HG02588 (cell line): ENCODE measurements at regions not wholly inside any gene's neighbourhood (a gene's known extent, or its start where the extent isn't known, plus 50 kb on each side); places are given as distances from the start of the nearest gene placed in this dataset.
"Not testable (repeated sequence)": the region's sequence is repeated elsewhere in the genome, so short reads cannot be mapped to it uniquely, and the experiment has no call there.

ENCODE experiments used
- ATAC-seq: cut with Tn5 transposase; IDR thresholded peaks from one replicate; pipeline ENCODE4 v1.9.1; 2021; ENCODE audit warnings: mild to moderate bottlenecking, moderate library complexity; ENCODE audit not compliant: unreplicated experiment

GRCh38 chr3:145294572-145294971 is 866.4 kb downstream of the PLOD2 start:
- no peak for ATAC-seq

DNA sequence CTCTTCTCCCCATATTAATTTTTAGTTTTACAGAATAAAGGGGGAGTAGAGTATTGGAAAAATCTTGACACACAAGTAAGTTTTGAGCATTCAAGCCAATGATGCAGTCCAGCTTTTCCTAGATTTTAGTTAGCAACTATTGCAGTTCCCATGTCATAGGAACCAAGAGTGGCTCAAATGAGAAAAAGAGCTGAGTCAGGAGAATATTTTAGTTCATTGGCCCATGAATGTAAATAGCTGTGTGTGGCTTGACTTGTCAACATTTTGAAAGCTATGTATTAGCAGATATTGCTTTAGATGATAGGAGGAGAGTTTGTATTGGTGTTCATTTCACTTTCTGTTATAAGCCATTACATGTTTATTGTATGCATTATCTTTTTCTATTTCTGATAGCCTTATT is 853.7 kb downstream of the PLOD2 start:
- ATAC-seq, result no peak

- ATAC-seq, result no peak
Measured at GRCh38 chr3:145313751-145314150, 847.2 kb downstream of the PLOD2 start.

DNA sequence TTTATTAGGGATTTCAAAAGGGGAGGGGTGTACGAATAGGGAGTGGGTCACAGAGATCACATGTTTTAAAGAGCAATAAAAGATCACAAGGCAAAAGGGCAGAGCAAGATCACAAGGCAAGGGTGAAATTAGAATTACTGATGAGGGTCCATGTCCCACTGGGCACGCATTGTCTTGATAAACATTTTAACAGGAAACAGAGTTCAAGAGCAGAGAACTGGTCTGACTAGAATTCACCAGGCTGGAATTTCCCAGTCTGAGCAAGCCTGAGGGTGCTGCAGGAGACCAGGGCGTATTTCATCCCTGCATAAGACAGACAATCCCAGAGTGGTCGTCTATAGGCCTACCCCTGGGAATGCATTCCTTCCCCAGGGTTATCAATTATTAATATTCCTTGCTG is 844.7 kb downstream of the PLOD2 start:
- ATAC-seq, result not testable (repeated sequence)

GRCh38 chr3:145326666-145327065 is 834.3 kb downstream of the PLOD2 start:
- no peak for ATAC-seq

DNA sequence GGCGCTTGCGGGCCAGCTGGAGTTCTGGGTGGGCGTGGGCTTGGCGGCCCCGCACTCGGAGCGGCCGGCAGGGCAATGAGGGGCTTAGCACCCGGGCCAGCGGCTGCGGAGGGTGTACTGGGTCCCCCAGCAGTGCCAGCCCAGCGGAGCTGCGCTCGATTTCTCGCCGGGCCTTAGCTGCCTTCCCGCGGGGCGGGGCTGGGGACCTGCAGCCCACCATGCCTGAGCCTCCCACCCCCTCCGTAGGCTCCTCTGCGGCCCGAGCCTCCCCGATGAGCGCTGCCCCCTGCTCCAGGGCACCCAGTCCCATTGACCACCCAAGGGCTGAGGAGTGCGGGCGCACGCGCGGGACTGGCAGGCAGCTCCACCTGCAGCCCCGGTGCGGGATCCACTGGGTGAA is 827.6 kb downstream of the PLOD2 start:
- not testable (repeated sequence) for ATAC-seq

DNA sequence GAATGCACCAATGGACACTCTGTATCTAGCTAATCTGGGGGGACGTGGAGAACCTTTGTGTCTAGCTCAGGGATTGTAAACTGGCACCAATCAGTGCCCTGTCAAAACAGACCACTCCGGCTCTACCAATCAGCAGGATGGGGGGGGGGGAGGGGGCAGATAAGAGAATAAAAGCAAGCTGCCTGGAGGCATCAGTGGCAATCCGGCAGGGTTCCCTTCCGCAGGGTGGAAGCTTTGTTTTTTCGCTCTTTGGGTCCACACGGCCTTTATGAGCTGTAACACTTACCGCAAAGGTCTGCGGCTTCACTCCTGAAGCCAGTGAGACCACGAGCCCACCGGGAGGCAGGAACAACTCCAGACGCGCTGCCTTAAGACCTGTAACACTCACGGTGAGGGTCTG is 827.1 kb downstream of the PLOD2 start:
- ATAC-seq, result no peak

DNA sequence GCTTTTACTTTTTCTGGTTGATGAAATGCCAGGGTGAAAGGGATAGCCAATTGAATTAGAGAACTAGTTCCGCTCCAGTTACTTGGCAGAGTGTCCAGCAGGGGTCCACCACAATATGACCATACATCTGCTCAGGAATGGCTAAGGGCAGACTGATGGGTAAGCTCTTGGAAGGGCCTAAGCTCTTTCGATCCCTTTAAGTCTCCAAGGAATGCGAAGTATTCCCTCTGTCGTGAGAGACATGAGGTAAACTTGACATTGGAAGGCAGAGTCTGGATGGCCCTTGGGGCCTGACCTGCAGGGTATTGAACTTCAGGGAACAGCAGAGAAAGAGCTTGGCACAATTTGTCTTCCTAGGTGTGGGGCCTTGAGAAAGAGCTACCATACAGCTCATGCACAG is 805.8 kb downstream of the PLOD2 start:
- no peak for ATAC-seq

DNA sequence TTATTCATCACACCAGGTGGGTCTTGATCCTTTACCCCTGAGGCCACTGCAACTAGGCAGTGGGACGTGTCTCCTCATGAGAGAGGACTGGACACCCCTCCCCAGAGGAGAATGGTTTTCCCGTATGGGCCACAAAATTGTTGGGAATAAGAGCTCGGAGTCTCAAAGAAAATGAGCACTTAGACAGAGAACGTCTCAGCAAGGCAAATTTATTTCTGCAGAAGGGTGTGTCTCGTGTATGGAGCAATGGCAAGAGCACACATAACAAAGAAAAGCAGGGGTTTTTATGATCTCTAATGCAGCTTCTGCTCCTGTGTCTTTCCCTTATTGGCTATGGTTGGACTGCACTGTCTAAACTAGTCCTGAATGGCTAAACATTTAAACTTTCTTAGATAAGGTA is 803.5 kb downstream of the PLOD2 start:
- ATAC-seq, result no peak

DNA sequence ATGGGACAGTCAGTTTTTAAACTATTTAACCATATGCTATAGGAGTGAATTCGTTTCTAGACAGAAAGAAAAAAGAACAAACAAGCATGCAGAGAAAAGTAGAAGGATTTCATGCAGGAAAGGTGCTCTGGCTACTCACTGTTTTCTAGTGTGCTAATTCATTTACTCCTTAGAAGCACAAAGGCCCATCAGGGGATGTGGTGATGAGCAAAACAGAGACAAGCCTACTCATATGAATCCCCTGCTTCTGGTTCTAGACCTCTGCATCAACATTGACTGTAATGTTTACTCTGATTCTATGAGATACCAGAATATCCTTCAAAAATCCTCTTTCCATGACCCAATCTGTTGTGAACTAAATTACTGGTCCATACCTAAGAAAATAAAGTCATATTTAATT is 801.9 kb downstream of the PLOD2 start:
- no peak for ATAC-seq

GRCh38 chr3:145368748-145369147 is 792.2 kb downstream of the PLOD2 start:
- ATAC-seq, result no peak

- no peak for ATAC-seq
Measured at GRCh38 chr3:145370870-145371269, 790.1 kb downstream of the PLOD2 start.

DNA sequence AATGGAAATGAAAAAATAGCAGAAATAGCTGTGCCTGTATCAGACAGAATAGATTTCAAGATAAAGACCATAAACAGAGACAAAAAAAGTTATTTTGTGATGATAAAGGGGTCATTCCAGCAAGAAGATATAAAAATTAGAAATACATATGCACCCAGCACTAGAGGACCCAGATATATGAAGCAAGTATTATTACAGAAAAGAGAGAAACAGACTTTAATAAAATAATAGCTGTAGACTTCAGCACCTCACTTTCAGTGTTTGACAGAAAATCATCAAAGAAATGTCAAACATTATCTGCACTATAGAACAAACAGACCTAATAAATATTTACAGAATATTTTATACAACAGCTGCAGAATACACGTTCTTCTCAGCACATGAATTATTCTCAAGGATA is 783.7 kb downstream of the PLOD2 start:
- no peak for ATAC-seq

- no peak for ATAC-seq
Measured at GRCh38 chr3:145383416-145383815, 777.6 kb downstream of the PLOD2 start.

- ATAC-seq, result no peak
Measured at GRCh38 chr3:145384307-145384706, 776.7 kb downstream of the PLOD2 start.

- ATAC-seq, result no peak
Measured at GRCh38 chr3:145387211-145387610, 773.8 kb downstream of the PLOD2 start.

DNA sequence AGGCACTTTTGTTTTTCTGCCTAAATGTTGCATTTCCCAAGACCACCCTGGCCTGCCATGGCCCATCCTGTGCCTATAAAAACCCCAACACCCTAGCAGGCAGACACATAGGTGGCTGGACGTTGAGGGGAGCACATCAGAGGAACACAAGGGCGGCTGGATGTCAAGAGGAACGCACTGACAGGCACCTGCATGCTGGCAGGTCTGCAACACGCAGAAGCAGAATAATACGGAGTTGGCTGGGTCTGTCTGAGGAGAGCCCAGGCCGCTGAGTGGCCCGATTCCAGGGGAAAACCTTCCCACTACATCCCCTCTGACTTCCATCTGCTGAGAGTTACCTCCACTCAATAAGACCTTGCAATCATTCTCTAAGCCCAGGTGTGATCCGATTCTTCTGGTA is 765.6 kb downstream of the PLOD2 start:
- no peak for ATAC-seq

DNA sequence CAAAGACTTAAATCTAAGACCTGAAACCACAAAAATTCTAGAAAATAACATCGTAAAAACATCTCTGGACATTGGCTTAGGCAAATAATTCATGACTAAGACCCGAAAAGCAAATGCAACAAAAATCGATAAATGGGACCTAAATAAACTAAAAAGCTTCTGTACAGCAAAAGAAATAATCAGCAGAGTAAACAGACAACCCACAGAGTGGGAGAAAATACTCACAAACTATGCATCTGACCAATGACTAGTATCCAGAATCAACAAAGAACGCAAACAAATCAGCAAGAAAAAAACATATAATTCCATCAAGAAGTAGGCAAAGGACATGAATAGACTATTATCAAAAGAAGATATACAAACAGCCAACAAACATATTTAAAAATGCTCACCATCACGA is 749.4 kb downstream of the PLOD2 start:
- ATAC-seq, result no peak

- no peak for ATAC-seq
Measured at GRCh38 chr3:145417678-145418077, 743.3 kb downstream of the PLOD2 start.

- ATAC-seq, result no peak
Measured at GRCh38 chr3:145422556-145422955, 738.4 kb downstream of the PLOD2 start.

GRCh38 chr3:145427355-145427754 is 733.6 kb downstream of the PLOD2 start:
- ATAC-seq, result no peak

GRCh38 chr3:145429546-145429945 is 731.4 kb downstream of the PLOD2 start:
- no peak for ATAC-seq

- no peak for ATAC-seq
Measured at GRCh38 chr3:145448436-145448835, 712.5 kb downstream of the PLOD2 start.
